GM12873 (cell line): ENCODE measurements at regions not wholly inside any gene's neighbourhood (a gene's known extent, or its start where the extent isn't known, plus 50 kb on each side); places are given as distances from the start of the nearest gene placed in this dataset.

ENCODE experiments used
- CTCF ChIP-seq: IDR thresholded peaks from 2 replicates; pipeline ENCODE4 v1.5.1; 2012; ENCODE audit warnings: low read depth, mild to moderate bottlenecking, moderate library complexity, low read length, control low read depth; ENCODE audit not compliant: insufficient read depth; ENCODE audit errors: missing control alignments

GRCh38 chrX:16458208-16458607, 191.8 kb upstream of the S100G start:
- no peak for TF ChIP-seq CTCF

- no peak for TF ChIP-seq CTCF
Measured at GRCh38 chrX:16459008-16459407, 190.9 kb upstream of the S100G start.

GRCh38 chrX:16461968-16462367, 188.0 kb upstream of the S100G start:
- no peak for TF ChIP-seq CTCF

- no peak for TF ChIP-seq CTCF
Measured at GRCh38 chrX:16462912-16463311, 187.0 kb upstream of the S100G start.

- no peak for TF ChIP-seq CTCF
Measured at GRCh38 chrX:16464369-16464768, 185.6 kb upstream of the S100G start.

GRCh38 chrX:16465081-16465876, 184.7 kb upstream of the S100G start:
- no peak for TF ChIP-seq CTCF

GRCh38 chrX:16466640-16467432, 183.1 kb upstream of the S100G start:
- no peak for TF ChIP-seq CTCF
